K562 (cell line): ENCODE measurements at regions not wholly inside any gene's neighbourhood (a gene's known extent, or its start where the extent isn't known, plus 50 kb on each side); places are given as distances from the start of the nearest gene placed in this dataset.

ENCODE experiments used
- ATAC-seq: fragments of 200-7000 bp; cut with Tn5 transposase; 3 replicates; pipeline ENCODE4 v1.9.1; 2020; ENCODE audit warnings: moderate library complexity
- BruUV-seq: library from RNA; stranded (reverse); fragments of 400-500 nt; replicated peaks from 2 replicates; lab custom pipeline; 2021; lab: Mats Ljungman, UMichigan
- CTCF ChIA-PET: fragments of 300-600 bp; formaldehyde crosslinking; extraction: SDS; loops from one replicate; lab custom pipeline; 2021; ENCODE audit warnings: low intra/inter-chr PET ratio; lab: Yijun Ruan, JAX
- POLR2A ChIA-PET: fragments of 300-600, 350-650 bp; sonication (Branson Sonifier 250); formaldehyde crosslinking; extraction: SDS; loops from one replicate; lab custom pipeline; 2021; ENCODE audit warnings: antibody characterized with exemption, inconsistent platforms; lab: Yijun Ruan, JAX
- DNase-seq, 4 experiments: peaks; one replicate each; pipeline versions ENCODE4 v3.0.0 to v3.0.0-alpha.2; 2011 to 2018; ENCODE audit warnings: low spot score in 3 of 4, mixed read lengths in 3 of 4; ENCODE audit errors: extremely low read depth in 1 of 4
- FAIRE-seq: peaks from 2 replicates; lab custom pipeline; 2011; peaks lifted over from hg19 to GRCh38; lab: Jason Lieb, UNC
- H2AFZ ChIP-seq: 2 replicates; pipeline ENCODE4 v1.6.0; 2011; ENCODE audit warnings: low read depth, low read length, control low read depth, inconsistent platforms
- H3K27ac ChIP-seq: fragments of 200-600 bp; 3 replicates; pipeline ENCODE4 v1.8.0; 2011; ENCODE audit warnings: low read depth, mild to moderate bottlenecking, control low read depth, inconsistent platforms, low read length, moderate library complexity, mixed read lengths; ENCODE audit errors: extremely low read depth
- H3K27me3 ChIP-seq, 2 experiments: fragments of 300-600 bp in 1 of 2; 2 replicates in 1 of 2; 3 replicates in 1 of 2; pipeline versions ENCODE4 v1.6.0 to v1.8.0; 2011; ENCODE audit warnings: inconsistent platforms in 2 of 2, low read length in 2 of 2, mild to moderate bottlenecking in 1 of 2, mixed read lengths in 1 of 2, moderate library complexity in 1 of 2; ENCODE audit not compliant: control insufficient read depth in 2 of 2, insufficient read depth in 2 of 2
- H3K36me3 ChIP-seq: fragments of 300-600 bp; 3 replicates; pipeline ENCODE4 v1.8.0; 2011; ENCODE audit warnings: mild to moderate bottlenecking, low read length, inconsistent platforms; ENCODE audit not compliant: control insufficient read depth, insufficient read depth
- H3K4me1 ChIP-seq, 2 experiments: fragments of 200-600 bp in 1 of 2; replicated peaks in 1 of 2; 2 replicates in 1 of 2; 3 replicates in 1 of 2; pipeline versions ENCODE4 v1.5.1 to v1.8.0; 2011; ENCODE audit warnings: inconsistent platforms in 2 of 2, low read length in 2 of 2, mild to moderate bottlenecking in 1 of 2, mixed read lengths in 1 of 2, moderate library complexity in 1 of 2; ENCODE audit not compliant: control insufficient read depth in 2 of 2, insufficient read depth in 2 of 2
- H3K4me2 ChIP-seq: 2 replicates; pipeline ENCODE4 v1.6.1; 2011; ENCODE audit warnings: low read length, control low read depth, inconsistent platforms, mixed read lengths; ENCODE audit not compliant: insufficient read depth
- H3K4me3 ChIP-seq: fragments of 200-600 bp; sonication (generic), shearing (Covaris generic); 2 replicates; pipeline ENCODE4 v1.5.1; 2016; ENCODE audit warnings: control low read depth, inconsistent platforms
- H3K79me2 ChIP-seq: fragments of 200-600 bp; 3 replicates; pipeline ENCODE4 v1.8.0; 2011; ENCODE audit warnings: low read length, inconsistent platforms; ENCODE audit not compliant: control insufficient read depth, insufficient read depth
- H3K9ac ChIP-seq, 2 experiments: 2 replicates each; pipeline versions ENCODE4 v1.6.0 to v1.6.1; 2011; ENCODE audit warnings: low read depth in 2 of 2, low read length in 2 of 2, control low read depth in 1 of 2, inconsistent platforms in 1 of 2, mild to moderate bottlenecking in 1 of 2, mixed read lengths in 1 of 2; ENCODE audit not compliant: insufficient read depth in 1 of 2
- H3K9me1 ChIP-seq: one replicate; pipeline ENCODE4 v1.6.0; 2011; ENCODE audit warnings: inconsistent platforms, mild to moderate bottlenecking, low read length, moderate library complexity; ENCODE audit not compliant: control insufficient read depth, insufficient read depth
- H3K9me3 ChIP-seq: replicated peaks from 2 replicates; pipeline ENCODE4 v1.5.1; 2011; ENCODE audit warnings: low read depth, low read length, inconsistent platforms; ENCODE audit not compliant: control insufficient read depth, insufficient read depth
- H4K20me1 ChIP-seq: replicated peaks from 2 replicates; pipeline ENCODE4 v1.6.1; 2011; ENCODE audit warnings: low read length, inconsistent platforms, mixed read lengths; ENCODE audit not compliant: control insufficient read depth, insufficient read depth
- CBX2 ChIP-seq: fragments of 200-600 bp; sonication (generic); IDR thresholded peaks from one replicate; pipeline ENCODE4 v1.6.1; 2012; ENCODE audit warnings: mild to moderate bottlenecking, low read length, inconsistent platforms; ENCODE audit not compliant: insufficient read depth, poor library complexity, severe bottlenecking
- HDAC8 ChIP-seq: fragments of 450-650 bp; IDR thresholded peaks from 2 replicates; pipeline ENCODE4 v1.6.1; 2016; ENCODE audit warnings: mild to moderate bottlenecking, missing genetic modification characterization, moderate library complexity, missing compliant biosample characterization
- SP1 ChIP-seq: sonication (generic); formaldehyde crosslinking; IDR thresholded peaks from 2 replicates; pipeline ENCODE4 v1.8.1; 2022; ENCODE audit warnings: mild to moderate bottlenecking, missing genetic modification reagents
- SUPT5H ChIP-seq: fragments of 450-650 bp; IDR thresholded peaks from 2 replicates; pipeline ENCODE4 v1.6.1; 2016
- TRIM25 ChIP-seq: fragments of 450-650 bp; IDR thresholded peaks from 2 replicates; pipeline ENCODE4 v1.7.0; 2016; ENCODE audit warnings: borderline replicate concordance
- ZBTB5 ChIP-seq: fragments of 450-650 bp; IDR thresholded peaks from 2 replicates; pipeline ENCODE4 v1.6.1; 2017; ENCODE audit warnings: antibody characterized with exemption
- WGBS: fragments of 100-300 bp; shearing (Covaris generic); methylation state at CpG from one replicate; pipeline ENCODE4 v1.1.6; 2016; ENCODE audit warnings: low coverage, mixed read lengths; ENCODE audit not compliant: insufficient coverage; ENCODE audit errors: missing lambda C conversion rate; 5-methylcytosine and 5-hydroxymethylcytosine counted together
- in situ Hi-C: fragments of 300-500 bp; cut with MboI; formaldehyde crosslinking; loops from 4 replicates; pipeline ENCODE4 v1.15.0; 2018; ENCODE audit warnings: inconsistent platforms, mixed read lengths
- intact Hi-C: fragments of 100-400 bp; cut with micrococcal nuclease; formaldehyde crosslinking; loops from 2 replicates; pipeline ENCODE4 v1.14.2; 2022

GRCh38 chr20:57790176-57790575 lies 80.4 kb upstream of the PMEPA1 start:
- Histone ChIP-seq H3K27me3 (peaks cover 2 to 31% of the 10 kb centered on the region in 2 experiments; a peak in 3 of 5 replicates), H3K4me3 (no peak overlapping the region), H4K20me1 (no peaks in the 10 kb centered on the region; the same call in 1 of the 2 replicates), H3K27ac (no peak overlapping the region), H3K36me3 (no peaks in the 10 kb centered on the region), H3K9me1 (no peaks in the 10 kb centered on the region), H3K4me2 (no peak overlapping the region), H2AFZ (no peak overlapping the region), H3K9me3 (no peaks in the 10 kb centered on the region), H3K79me2 (no peaks in the 10 kb centered on the region), H3K9ac (no peak overlapping the region), H3K4me1 (no peaks in the 10 kb centered on the region)
- FAIRE-seq (no peak), ATAC-seq (no peak), DNase-seq (no peak)
- WGBS: 0% methylated on average over 8 of the region's 8 CpGs
- POLR2A ChIA-PET: interaction anchor here (1.6 kb wide), 1 partner anchor 8 kb away, joined by 3 read pairs; no protein-coding TSS in a partner anchor
- intact Hi-C loops (no loop called here), in situ Hi-C loops (no loop called here)
- CTCF ChIA-PET: no interaction called here
- BruUV-seq: no TSS peak
- TF ChIP-seq CBX2: no peak
- no peak for TF ChIP-seq ZBTB5
- TF ChIP-seq TRIM25: no peak
- no peak for TF ChIP-seq SUPT5H
- no peak for TF ChIP-seq HDAC8 (tag)
- TF ChIP-seq SP1 (CRISPR knock-in tag): no peak
